SK-N-MC (cell line): ENCODE measurements at regions not wholly inside any gene's neighbourhood (a gene's known extent, or its start where the extent isn't known, plus 50 kb on each side); places are given as distances from the start of the nearest gene placed in this dataset.

ENCODE experiments used
- EZH2 ChIP-seq: fragments of 200-600 bp; sonication (generic); IDR thresholded peaks from one replicate; pipeline ENCODE4 v1.6.1; 2017; ENCODE audit warnings: antibody characterized with exemption
- FOXP2 ChIP-seq: optimal IDR thresholded peaks from 2 replicates; pipeline ENCODE3; 2011; ENCODE audit warnings: mild to moderate bottlenecking, moderate library complexity; ENCODE audit not compliant: insufficient read depth; ENCODE audit errors: extremely low read length, control extremely low read depth
- POLR2AphosphoS5 ChIP-seq: IDR thresholded peaks from 2 replicates; pipeline ENCODE4 v1.6.1; 2012; ENCODE audit warnings: mild to moderate bottlenecking, low read depth, low read length, borderline replicate concordance

- TF ChIP-seq POLR2AphosphoS5 = no peak
- no peak for TF ChIP-seq EZH2
- TF ChIP-seq FOXP2 = no peak
Measured at GRCh38 chr5:43815497-43815896, 212.5 kb downstream of the NNT start.
